Astrocyte of the spinal cord (primary cell): ENCODE measurements at regions not wholly inside any gene's neighbourhood (a gene's known extent, or its start where the extent isn't known, plus 50 kb on each side); places are given as distances from the start of the nearest gene placed in this dataset.
"Not testable (repeated sequence)": the region's sequence is repeated elsewhere in the genome, so short reads cannot be mapped to it uniquely, and the experiment has no call there.

Experiments
- DNase-seq: peaks from one replicate; pipeline ENCODE4 v3.0.0; 2011; ENCODE audit warnings: low read depth, low spot score
- H3K4me3 ChIP-seq: 2 replicates; pipeline ENCODE4 v1.5.1; 2011; ENCODE audit warnings: low read depth, mild to moderate bottlenecking, low read length, moderate library complexity
- CTCF ChIP-seq: IDR thresholded peaks from 2 replicates; pipeline ENCODE4 v1.5.1; 2012; ENCODE audit warnings: low read depth, mild to moderate bottlenecking, low read length, inconsistent platforms
- in situ Hi-C: cut with HindIII; loops from 2 replicates; pipeline ENCODE4 v1.10.0; 2017; ENCODE audit warnings: low sequenced_read_pairs

GRCh38 chr2:22076454-22076853 lies 952.7 kb downstream of the TDRD15 start:
- no peak for TF ChIP-seq CTCF
- no peak for DNase-seq
- no peak overlapping the region for H3K4me3 ChIP-seq
- in situ Hi-C loops = no loop called here

GRCh38 chr2:22078701-22079100 lies 954.9 kb downstream of the TDRD15 start:
- no peak for TF ChIP-seq CTCF
- DNase-seq = no peak
- in situ Hi-C loops = no loop called here
- no peak overlapping the region for H3K4me3 ChIP-seq

- H3K4me3 ChIP-seq = no peak overlapping the region
- in situ Hi-C loops = no loop called here
- no peak for DNase-seq
- TF ChIP-seq CTCF = no peak
These were observed 955.8 kb downstream of the TDRD15 start for GRCh38 chr2:22079583-22079982.

GRCh38 chr2:22086726-22087125 lies 963.0 kb downstream of the TDRD15 start:
- DNase-seq = no peak
- in situ Hi-C loops = no loop called here
- no peak overlapping the region for H3K4me3 ChIP-seq
- no peak for TF ChIP-seq CTCF

- in situ Hi-C loops, DNase-seq, H3K4me3 ChIP-seq: not testable (repeated sequence)
These were observed 979.8 kb downstream of the TDRD15 start for GRCh38 chr2:22103617-22104016.

- no peak for DNase-seq
- H3K4me3 ChIP-seq = no peak overlapping the region
- TF ChIP-seq CTCF = no peak
- in situ Hi-C loops = no loop called here
These were observed 986.5 kb downstream of the TDRD15 start for GRCh38 chr2:22110244-22110651.

- in situ Hi-C loops = no loop called here
- no peak overlapping the region for H3K4me3 ChIP-seq
- no peak for DNase-seq
These were observed 1000.2 kb downstream of the TDRD15 start for GRCh38 chr2:22124003-22124402.

More at GRCh38 chr2:22124003-22124402, 1000.2 kb downstream of the TDRD15 start:
- TF ChIP-seq CTCF = no peak
